Neural cell (in vitro differentiated cells): ENCODE measurements at regions not wholly inside any gene's neighbourhood (a gene's known extent, or its start where the extent isn't known, plus 50 kb on each side); places are given as distances from the start of the nearest gene placed in this dataset.
A peak's percentile ranks its signal among the peaks of the same experiment; 100 is the strongest.

ENCODE experiments used
- H2AFZ ChIP-seq: fragments of 200-600, 300-800 bp; sonication (generic), shearing (Covaris generic); 2 replicates; pipeline ENCODE4 v1.6.0; 2014; ENCODE audit warnings: low read depth, mild to moderate bottlenecking, antibody characterized with exemption, low read length, moderate library complexity
- H3F3A ChIP-seq: fragments of 200-600 bp; shearing (Covaris generic); 2 replicates; pipeline ENCODE4 v1.6.1; 2016; ENCODE audit warnings: mild to moderate bottlenecking, moderate library complexity, mixed read lengths, antibody characterized with exemption, low read length; ENCODE audit not compliant: insufficient read depth, poor library complexity, severe bottlenecking
- H3K27ac ChIP-seq: fragments of 200-600, 300-800 bp; sonication (generic), shearing (Covaris generic); 2 replicates; pipeline ENCODE4 v1.5.1; 2014; ENCODE audit warnings: mild to moderate bottlenecking, low read length, moderate library complexity
- H3K27me3 ChIP-seq: fragments of 300-800, 200-600 bp; sonication (generic), shearing (Covaris generic); 2 replicates; pipeline ENCODE4 v1.6.0; 2014; ENCODE audit warnings: mild to moderate bottlenecking, low read depth, low read length, moderate library complexity; ENCODE audit not compliant: insufficient read depth
- H3K36me3 ChIP-seq: fragments of 300-800, 200-600 bp; sonication (generic), shearing (Covaris generic); 2 replicates; pipeline ENCODE4 v1.5.1; 2014; ENCODE audit warnings: mild to moderate bottlenecking, antibody characterized with exemption, low read length, moderate library complexity; ENCODE audit not compliant: insufficient read depth
- H3K4me2 ChIP-seq: fragments of 300-800, 200-600 bp; sonication (generic), shearing (Covaris generic); 2 replicates; pipeline ENCODE4 v1.6.0; 2014; ENCODE audit warnings: mild to moderate bottlenecking, low read length
- H3K4me3 ChIP-seq: fragments of 300-800, 200-600 bp; sonication (generic), shearing (Covaris generic); 2 replicates; pipeline ENCODE4 v1.5.1; 2014; ENCODE audit warnings: mild to moderate bottlenecking, low read length, moderate library complexity
- H3K79me2 ChIP-seq: fragments of 200-600 bp; shearing (Covaris generic); replicated peaks from 2 replicates; pipeline ENCODE4 v1.6.0; 2014; ENCODE audit warnings: mild to moderate bottlenecking, low read length, moderate library complexity; ENCODE audit not compliant: insufficient read depth
- H3K9ac ChIP-seq: fragments of 300-800, 200-600 bp; sonication (generic), shearing (Covaris generic); 2 replicates; pipeline ENCODE4 v1.6.1; 2016; ENCODE audit warnings: mild to moderate bottlenecking, low read length, mixed read lengths
- H3K9me2 ChIP-seq: fragments of 200-600 bp; shearing (Covaris generic); 2 replicates; pipeline ENCODE4 v1.6.1; 2016; ENCODE audit warnings: mild to moderate bottlenecking, low read length, mixed read lengths; ENCODE audit not compliant: insufficient read depth
- H3K9me3 ChIP-seq: fragments of 200-600, 300-800 bp; sonication (generic), shearing (Covaris generic); 2 replicates; pipeline ENCODE4 v1.6.1; 2016; ENCODE audit warnings: mild to moderate bottlenecking, mixed run types, low read length, moderate library complexity, mixed read lengths
- H4K20me1 ChIP-seq: fragments of 200-600 bp; shearing (Covaris generic); 2 replicates; pipeline ENCODE4 v1.6.1; 2016; ENCODE audit warnings: mild to moderate bottlenecking, mixed run types; ENCODE audit not compliant: insufficient read depth
- EP300 ChIP-seq: fragments of 450-650 bp; conservative IDR thresholded peaks from 2 replicates; pipeline ENCODE4 v1.6.1; 2014; ENCODE audit warnings: antibody characterized with exemption, mild to moderate bottlenecking, moderate library complexity; ENCODE audit not compliant: poor library complexity, severe bottlenecking
- EZH2 ChIP-seq: fragments of 200-600, 300-800 bp; shearing (Covaris generic), sonication (generic); IDR thresholded peaks from 2 replicates; pipeline ENCODE4 v1.6.1; 2014; ENCODE audit warnings: antibody characterized with exemption, low read length, borderline replicate concordance, mild to moderate bottlenecking; ENCODE audit not compliant: insufficient read depth, poor library complexity, severe bottlenecking
- MXI1 ChIP-seq: fragments of 450-650 bp; conservative IDR thresholded peaks from 2 replicates; pipeline ENCODE4 v1.6.1; 2014; ENCODE audit warnings: antibody characterized with exemption, mild to moderate bottlenecking; ENCODE audit not compliant: poor library complexity, severe bottlenecking
- POLR2AphosphoS5 ChIP-seq: IDR thresholded peaks from 2 replicates; pipeline ENCODE4 v1.6.1; 2012
- RAD21 ChIP-seq: fragments of 450-650 bp; conservative IDR thresholded peaks from 2 replicates; pipeline ENCODE4 v1.6.1; 2014; ENCODE audit warnings: antibody characterized with exemption, mild to moderate bottlenecking, moderate library complexity
- SMC3 ChIP-seq: fragments of 450-650 bp; conservative IDR thresholded peaks from 2 replicates; pipeline ENCODE4 v1.6.1; 2014; ENCODE audit warnings: antibody characterized with exemption, mild to moderate bottlenecking, moderate library complexity; ENCODE audit not compliant: poor library complexity
- TAF1 ChIP-seq: IDR thresholded peaks from 2 replicates; pipeline ENCODE4 v1.6.1; 2012; ENCODE audit warnings: low read depth
- TF ChIP-seq, protein P1 (sequence below): fragments of 450-650 bp; IDR thresholded peaks from 2 replicates; pipeline ENCODE4 v1.5.1; 2014; ENCODE audit warnings: antibody characterized with exemption, mild to moderate bottlenecking, moderate library complexity; ENCODE audit not compliant: poor library complexity, severe bottlenecking
- TF ChIP-seq, protein P2 (sequence below): IDR thresholded peaks from 2 replicates; pipeline ENCODE4 v1.6.1; 2012; ENCODE audit warnings: borderline replicate concordance

DNA sequence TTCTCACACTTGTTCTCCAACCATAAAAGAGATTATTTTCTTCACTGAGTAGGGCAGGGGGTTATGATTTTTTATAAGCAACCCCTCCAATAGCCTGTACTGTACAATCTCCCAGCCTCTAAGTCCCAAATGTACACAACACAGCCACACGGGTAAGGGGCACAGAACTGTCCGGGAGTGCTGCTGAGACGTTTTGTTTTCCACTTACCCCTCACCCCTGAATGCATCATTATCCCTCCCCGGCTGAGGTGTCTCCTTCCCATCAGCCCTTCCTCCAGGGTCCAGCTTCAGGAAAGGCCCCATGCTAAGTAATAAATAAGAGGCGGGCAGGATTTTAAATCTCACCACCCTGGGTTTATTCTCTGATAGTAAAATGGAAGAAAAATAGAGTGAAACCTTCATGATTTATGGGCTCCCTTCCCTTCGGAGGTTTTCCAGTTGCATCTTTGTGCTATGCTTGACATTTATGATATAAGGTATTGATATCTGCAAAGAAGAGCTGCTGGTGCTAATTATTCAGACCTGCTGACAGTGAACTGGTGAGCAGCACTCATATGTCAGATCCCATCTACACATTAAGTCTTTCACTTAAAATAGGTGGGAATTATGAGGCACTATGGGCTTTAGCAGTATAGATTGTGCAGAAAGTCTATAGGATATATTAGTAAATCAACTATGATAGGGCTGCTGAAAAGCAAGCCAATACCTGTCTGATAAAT is 67.2 kb upstream of the MEGF10 start:
- Histone ChIP-seq H2AFZ (no peak overlapping the region), H3K79me2 (no peaks in the 10 kb centered on the region), H3K27me3 (peaks cover 1% of the 10 kb centered on the region), H3K9me3 (no peaks in the 10 kb centered on the region), H3F3A (no peaks in the 10 kb centered on the region), H4K20me1 (no peaks in the 10 kb centered on the region), H3K4me3 (peak overlapping the region; percentile 5), H3K9me2 (no peaks in the 10 kb centered on the region), H3K27ac (peak overlapping the region; percentile 65), H3K36me3 (no peaks in the 10 kb centered on the region), H3K4me2 (no peak overlapping the region), H3K9ac (no peak overlapping the region)
- no peak for TF ChIP-seq SMC3
- TF ChIP-seq EP300, result peak; percentile 52

DNA sequence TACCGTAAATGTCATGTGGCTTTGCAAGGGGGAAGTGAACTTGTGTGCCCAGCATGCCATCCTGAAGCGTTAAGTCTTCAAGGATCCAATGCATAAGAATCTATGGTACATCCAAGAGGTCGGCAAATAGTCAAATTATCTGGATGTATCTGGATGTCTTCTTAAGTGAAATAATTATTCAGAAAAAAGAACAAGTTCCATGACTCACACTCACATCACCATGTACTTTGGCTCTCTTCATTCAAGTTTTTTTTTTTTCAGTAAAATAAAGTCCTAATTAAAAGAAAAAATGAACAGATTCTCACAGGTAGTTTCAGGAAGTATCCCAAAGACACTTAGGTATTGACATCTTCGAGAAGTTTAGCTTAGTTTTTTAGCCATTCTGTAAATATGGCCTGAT is 62.7 kb upstream of the MEGF10 start:
- Histone ChIP-seq H3K9ac (no peak overlapping the region), H3K79me2 (no peaks in the 10 kb centered on the region), H3K36me3 (no peaks in the 10 kb centered on the region), H3K27me3 (peaks cover 11% of the 10 kb centered on the region), H3K4me2 (no peak overlapping the region), H3K9me2 (no peaks in the 10 kb centered on the region), H3F3A (no peaks in the 10 kb centered on the region), H3K4me3 (no peak overlapping the region), H3K27ac (no peak overlapping the region), H4K20me1 (no peaks in the 10 kb centered on the region), H3K9me3 (no peaks in the 10 kb centered on the region), H2AFZ (no peak overlapping the region)
- TF ChIP-seq EP300 (no peak), SMC3 (no peak), POLR2AphosphoS5 (no peak), EZH2 (no peak), RAD21 (no peak), MXI1 (no peak), TAF1 (no peak)
- TF ChIP-seq, protein P1, sequence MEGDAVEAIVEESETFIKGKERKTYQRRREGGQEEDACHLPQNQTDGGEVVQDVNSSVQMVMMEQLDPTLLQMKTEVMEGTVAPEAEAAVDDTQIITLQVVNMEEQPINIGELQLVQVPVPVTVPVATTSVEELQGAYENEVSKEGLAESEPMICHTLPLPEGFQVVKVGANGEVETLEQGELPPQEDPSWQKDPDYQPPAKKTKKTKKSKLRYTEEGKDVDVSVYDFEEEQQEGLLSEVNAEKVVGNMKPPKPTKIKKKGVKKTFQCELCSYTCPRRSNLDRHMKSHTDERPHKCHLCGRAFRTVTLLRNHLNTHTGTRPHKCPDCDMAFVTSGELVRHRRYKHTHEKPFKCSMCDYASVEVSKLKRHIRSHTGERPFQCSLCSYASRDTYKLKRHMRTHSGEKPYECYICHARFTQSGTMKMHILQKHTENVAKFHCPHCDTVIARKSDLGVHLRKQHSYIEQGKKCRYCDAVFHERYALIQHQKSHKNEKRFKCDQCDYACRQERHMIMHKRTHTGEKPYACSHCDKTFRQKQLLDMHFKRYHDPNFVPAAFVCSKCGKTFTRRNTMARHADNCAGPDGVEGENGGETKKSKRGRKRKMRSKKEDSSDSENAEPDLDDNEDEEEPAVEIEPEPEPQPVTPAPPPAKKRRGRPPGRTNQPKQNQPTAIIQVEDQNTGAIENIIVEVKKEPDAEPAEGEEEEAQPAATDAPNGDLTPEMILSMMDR, result no peak
- TF ChIP-seq, protein P2, sequence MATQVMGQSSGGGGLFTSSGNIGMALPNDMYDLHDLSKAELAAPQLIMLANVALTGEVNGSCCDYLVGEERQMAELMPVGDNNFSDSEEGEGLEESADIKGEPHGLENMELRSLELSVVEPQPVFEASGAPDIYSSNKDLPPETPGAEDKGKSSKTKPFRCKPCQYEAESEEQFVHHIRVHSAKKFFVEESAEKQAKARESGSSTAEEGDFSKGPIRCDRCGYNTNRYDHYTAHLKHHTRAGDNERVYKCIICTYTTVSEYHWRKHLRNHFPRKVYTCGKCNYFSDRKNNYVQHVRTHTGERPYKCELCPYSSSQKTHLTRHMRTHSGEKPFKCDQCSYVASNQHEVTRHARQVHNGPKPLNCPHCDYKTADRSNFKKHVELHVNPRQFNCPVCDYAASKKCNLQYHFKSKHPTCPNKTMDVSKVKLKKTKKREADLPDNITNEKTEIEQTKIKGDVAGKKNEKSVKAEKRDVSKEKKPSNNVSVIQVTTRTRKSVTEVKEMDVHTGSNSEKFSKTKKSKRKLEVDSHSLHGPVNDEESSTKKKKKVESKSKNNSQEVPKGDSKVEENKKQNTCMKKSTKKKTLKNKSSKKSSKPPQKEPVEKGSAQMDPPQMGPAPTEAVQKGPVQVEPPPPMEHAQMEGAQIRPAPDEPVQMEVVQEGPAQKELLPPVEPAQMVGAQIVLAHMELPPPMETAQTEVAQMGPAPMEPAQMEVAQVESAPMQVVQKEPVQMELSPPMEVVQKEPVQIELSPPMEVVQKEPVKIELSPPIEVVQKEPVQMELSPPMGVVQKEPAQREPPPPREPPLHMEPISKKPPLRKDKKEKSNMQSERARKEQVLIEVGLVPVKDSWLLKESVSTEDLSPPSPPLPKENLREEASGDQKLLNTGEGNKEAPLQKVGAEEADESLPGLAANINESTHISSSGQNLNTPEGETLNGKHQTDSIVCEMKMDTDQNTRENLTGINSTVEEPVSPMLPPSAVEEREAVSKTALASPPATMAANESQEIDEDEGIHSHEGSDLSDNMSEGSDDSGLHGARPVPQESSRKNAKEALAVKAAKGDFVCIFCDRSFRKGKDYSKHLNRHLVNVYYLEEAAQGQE, result no peak
